GM04504 (cell line): ENCODE measurements at regions not wholly inside any gene's neighbourhood (a gene's known extent, or its start where the extent isn't known, plus 50 kb on each side); places are given as distances from the start of the nearest gene placed in this dataset.
"Not testable (repeated sequence)": the region's sequence is repeated elsewhere in the genome, so short reads cannot be mapped to it uniquely, and the experiment has no call there.

ENCODE experiments used
- DNase-seq: peaks from one replicate; pipeline ENCODE4 v3.0.0-alpha.2; 2012; ENCODE audit warnings: low read depth

DNA sequence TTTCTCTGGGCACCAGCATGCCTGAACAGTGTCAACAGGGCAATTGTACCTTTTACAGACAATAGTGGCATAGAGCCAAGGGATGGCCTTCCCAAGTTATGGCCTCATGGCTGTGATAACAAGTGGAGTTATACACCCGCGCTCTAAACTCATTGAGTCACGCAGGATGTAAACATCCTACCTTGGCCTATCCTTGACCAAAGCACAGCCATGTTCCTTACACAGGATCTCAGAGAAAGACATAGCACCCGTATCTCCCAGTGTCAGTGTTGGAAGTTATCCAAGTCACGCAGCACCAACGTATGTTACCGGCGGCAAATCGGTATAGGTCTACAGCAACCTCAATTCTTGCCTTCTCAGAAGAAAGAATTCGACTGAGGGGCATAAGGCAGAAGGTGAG lies 1654.9 kb upstream of the LRRTM3 start:
- DNase-seq: no peak

DNA sequence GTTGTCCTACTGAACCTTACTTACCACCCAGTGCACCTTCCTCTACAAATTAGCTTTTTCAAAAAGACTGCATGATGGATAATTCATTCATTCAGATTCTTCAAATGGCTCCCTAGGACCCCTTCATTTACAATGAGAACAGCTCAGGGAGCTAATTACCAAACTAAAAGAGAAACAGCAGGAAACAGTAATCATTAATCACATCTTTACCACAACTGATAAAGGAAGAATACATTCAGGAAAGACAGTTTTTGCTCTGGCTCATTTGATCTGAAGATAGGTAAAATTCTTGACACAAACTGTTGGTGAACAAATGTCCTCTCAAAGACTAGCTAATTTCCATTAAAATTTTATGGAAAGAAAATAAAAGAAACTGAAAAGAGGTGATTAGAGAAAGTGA lies 1652.7 kb upstream of the LRRTM3 start:
- DNase-seq: no peak

DNA sequence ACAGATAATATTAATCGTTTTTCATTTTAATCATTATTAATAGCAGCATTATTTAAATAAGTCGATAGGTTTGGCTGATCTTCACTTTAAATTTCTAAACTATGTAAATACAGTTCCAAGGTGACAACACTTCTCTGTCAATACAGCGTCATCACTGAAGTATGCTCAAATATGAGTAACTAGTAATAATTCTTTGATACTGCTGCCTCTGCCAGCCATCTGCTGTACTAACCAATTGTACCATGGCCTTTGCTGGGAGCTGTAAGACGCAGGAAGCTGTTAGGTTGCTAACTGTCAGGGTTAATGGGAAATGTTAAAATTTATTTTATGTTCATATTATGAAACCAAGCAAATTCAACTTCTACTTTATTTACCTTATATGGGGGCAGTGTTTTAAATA lies 1650.5 kb upstream of the LRRTM3 start:
- DNase-seq: no peak

DNA sequence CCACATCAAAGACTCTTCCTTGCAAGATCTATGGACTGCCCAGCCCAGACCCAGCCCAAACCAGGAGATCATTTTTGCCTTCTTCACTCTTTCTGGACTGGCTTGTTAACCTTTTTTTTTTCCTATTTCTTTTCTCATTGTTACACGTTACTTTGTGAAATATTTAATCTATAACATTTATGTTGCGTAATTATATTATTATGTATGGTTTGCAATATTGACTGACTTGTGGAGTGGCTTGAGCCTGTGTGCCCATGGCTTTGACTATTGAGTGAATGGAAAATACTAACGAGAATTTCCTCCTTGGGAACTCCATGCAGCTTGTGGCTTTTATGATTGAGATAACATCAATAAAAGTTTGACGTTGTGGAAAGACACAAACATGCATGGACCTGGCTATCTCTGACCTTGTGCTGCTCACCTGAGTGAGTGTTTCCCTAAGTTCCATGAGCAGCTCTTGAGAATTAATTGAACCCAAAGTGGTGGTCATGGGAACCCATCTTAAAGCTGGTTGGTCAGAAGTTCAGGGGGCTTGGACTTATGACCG lies 1641.3 kb upstream of the LRRTM3 start:
- no peak for DNase-seq

DNA sequence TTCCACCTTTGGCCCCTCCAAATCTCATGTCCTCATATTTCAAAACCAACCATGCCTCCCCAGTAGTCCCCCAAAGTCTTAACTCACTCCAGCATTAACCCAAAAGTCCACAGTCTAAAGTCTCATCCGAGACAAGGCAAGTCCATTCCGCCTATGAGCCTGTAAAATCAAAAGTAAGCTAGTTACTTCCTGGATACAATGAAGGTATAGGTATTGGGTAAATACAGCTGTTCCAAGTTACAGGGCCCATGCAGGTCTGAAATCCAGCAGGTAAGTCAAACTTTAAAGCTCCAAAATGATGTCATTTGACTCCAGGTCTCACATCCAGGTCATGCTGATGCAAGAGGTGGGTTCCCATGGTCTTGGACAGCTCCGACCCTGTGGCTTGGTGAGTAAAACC lies 1640.1 kb upstream of the LRRTM3 start:
- not testable (repeated sequence) for DNase-seq

DNA sequence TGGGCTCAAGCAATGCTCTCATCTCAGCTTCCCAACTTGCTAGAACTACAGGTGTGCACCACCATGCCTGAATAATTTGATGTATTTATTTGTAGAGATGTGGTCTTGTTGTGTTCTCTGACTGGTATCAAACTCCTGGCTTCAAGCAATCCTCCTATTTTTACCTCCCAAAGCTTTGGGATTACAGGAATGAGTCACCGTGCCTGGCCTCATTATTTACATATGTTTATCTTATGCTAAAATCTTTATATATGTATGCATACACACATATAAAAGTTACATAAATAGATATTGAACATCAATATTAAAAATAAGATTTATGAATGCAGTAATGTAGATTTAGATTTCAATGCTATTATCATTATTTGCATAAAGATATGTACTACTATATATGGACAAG lies 1634.5 kb upstream of the LRRTM3 start:
- DNase-seq: no peak

DNA sequence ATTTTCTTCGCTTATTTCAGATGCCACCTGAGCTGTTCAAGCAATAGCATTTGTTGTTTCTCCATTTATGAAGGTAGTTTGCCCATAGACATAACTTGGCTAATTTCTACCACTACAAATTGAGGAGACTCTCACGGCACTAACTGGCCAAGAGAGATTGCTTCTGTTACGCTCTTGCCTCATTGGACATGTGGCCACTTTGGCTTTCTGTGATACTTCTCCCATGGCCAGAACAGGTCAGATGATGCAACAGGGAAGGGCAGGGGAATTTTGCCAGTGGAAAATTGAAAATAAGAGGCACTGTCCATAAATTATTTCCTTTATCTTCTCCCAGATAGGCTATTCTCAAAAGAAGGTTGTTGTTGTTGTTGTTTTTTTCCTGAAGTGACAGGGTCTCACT lies 1633.3 kb upstream of the LRRTM3 start:
- DNase-seq: no peak

DNA sequence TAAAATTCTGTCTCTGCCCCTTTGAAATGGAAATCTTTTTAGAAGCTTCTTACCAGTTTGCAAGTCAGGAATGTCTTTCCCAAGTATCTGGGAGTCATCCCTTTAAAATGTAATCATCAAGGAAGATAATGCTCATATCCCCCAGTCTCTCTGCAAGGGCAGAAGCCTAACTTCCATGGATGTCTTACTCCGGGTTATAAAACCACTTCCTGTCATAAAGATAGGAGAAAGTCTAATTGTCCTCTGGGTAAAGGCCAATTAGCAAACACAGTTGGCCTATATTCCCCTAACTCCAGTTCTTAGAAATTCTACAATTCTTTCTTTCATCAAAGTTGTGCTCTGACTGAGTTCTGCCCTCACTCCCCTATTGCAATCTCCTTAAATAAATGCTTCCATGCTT lies 1631.5 kb upstream of the LRRTM3 start:
- peak; percentile 11 for DNase-seq

DNA sequence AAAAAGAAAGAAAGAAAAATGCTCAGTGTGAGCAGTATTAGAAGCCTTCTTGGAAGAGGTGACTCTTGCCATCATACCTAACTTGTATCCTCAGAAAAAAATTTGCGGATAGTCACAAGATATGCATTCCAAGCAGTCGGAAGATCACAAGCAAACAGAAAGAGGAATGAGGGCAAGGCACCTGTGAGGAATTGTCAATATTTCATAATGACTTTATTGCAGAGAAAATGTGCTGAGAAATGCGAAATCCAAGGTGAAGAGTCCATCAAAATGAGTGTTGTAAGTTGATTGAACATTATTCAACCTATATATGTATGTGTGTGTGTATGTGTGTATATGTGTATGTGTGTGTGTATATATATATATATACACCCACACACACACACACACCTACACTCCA lies 1624.7 kb upstream of the LRRTM3 start:
- DNase-seq: no peak

DNA sequence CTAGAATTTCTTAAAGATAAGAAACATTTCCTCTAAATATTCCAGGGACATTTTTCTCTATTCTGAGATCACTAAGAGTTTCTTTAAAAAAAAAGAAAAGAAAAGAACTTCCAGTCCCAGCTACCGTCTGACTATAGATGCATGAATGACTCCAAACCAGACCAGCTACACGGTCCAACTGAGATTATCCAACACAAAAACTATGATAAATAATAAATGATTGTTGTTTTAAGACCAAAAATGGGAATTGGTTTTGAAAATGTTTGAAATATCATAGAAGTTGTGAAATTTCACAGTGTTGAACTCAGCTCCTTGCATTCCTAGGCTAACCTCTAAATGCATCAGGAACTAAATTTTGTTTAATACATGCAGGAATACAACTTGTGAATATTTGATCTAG lies 1619.6 kb upstream of the LRRTM3 start:
- no peak for DNase-seq

DNA sequence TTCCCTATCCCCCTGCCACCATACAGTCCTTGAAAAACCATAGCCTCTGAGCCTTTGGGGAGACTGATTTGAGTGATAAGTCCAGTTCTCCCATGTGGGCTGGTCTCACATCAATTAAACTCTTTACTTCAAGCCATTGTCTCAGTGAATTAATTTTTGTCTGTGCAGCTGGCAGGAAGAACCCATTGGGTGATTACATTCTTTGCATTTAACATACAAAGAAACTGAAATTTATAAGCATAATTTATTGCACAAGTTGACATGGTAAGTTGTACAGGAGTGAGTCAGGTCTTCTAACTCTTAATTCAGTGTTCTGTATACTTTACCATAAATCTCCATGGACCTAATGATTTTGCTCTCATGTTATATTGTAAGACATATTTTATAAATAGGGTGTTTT lies 1613.0 kb upstream of the LRRTM3 start:
- DNase-seq: peak; percentile 10

DNA sequence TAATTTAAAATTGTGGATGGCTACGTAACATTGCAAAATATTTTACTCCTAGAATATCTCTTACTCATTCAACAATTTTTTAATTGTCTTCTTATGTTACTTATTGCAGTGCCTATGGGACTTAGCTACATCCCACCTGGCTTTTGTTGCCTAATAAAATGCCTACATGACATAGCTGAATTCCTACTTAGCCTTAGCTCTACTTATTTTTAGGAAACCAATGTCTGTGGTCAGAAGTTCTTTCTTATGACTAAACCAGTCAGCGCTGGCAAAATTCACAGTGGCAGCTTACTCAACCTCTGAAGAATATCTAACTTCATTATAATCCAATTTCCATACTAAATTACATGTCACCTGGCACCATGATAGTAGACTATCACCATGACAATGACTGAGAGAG lies 1612.4 kb upstream of the LRRTM3 start:
- DNase-seq: peak; percentile 50

DNA sequence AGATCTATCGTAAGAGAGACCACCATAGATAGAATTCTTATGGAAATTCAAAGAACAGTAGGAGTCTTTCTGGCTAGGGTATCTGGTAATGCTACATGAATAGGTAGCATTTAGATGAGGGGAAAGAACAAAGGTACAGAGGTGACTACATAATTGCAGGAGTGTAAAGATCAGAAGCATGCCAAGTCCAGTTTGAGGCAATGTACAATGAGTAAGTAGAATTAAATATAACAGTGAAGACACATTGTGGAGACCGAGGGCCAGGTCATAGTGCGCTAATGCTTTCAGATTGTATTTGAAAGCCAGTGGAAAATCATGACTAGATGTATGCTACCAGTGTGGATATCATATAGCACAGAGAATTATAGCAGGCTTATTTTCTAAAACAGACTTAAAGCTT lies 1611.6 kb upstream of the LRRTM3 start:
- no peak for DNase-seq

DNA sequence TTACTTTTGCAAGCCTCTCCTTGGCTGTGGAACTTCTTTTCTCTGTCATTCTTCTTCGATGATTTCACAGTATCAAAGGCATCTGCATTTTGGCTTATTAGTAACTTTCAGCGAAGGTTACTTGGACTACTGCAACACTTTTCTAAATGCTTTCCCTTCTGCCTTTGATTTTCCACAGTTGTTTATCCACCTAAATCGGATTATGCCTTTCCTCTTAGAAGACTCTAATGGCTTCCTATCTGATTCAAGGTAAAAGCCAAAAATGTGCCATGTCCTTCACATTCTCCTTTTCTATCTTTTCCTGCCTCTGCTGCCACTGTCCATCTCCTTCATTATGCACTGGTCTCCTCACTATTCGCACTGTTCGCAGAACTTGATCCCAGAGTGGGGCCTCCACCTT lies 1606.3 kb upstream of the LRRTM3 start:
- DNase-seq: no peak

DNA sequence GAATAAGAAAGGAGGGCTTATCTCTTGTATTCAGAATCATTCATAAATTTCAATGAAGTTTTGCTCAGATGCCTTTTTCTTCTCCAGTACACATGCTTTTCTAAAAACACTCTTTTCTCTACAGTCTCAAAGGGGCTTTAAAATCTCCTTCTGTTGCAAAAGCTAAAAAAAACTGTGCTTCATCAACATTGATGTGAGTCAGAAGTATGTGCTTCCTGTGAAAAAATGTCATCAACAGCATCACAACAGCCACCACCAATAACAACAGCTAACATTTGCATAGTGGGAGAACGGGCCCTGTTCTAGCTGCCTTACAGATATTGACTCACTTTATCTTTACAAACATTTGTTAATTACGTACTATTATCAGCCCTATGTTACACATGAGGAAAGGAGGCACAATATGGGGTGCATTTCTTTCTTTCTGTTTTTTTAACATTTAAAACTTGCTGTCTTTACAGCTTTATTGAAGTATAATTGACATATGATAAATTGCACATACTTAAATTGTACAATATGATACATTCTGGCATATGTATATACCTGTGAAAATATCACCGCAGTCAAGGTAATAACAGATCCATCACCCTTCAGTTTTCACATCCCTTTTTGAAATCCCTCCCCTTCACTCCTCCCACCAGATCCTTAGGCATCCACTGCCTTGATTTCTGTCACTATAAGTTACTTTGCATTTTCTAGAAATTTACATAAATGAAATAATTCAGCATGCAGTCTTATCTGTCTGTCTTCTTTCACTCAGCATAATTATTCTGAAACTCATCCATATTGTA lies 1605.4 kb upstream of the LRRTM3 start:
- no peak for DNase-seq

DNA sequence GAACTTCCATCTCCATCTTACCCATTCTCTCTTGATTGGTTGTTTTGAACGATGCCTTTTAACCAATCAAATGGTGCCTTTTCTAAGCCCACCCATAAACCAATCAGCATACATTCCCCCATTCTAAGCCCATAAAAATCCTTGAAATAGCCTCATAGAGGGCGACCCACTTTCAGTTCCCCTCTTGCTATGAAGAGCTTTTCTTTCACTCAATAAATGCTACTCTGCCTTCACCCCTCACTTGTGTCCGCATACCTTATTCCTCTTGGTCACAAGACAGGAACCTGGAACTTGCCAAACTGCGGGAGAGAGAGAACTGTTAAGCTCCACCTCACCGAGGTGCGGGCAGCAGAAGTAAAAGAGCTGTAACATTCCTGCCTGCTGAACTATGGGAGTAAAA lies 1602.0 kb upstream of the LRRTM3 start:
- DNase-seq: no peak

DNA sequence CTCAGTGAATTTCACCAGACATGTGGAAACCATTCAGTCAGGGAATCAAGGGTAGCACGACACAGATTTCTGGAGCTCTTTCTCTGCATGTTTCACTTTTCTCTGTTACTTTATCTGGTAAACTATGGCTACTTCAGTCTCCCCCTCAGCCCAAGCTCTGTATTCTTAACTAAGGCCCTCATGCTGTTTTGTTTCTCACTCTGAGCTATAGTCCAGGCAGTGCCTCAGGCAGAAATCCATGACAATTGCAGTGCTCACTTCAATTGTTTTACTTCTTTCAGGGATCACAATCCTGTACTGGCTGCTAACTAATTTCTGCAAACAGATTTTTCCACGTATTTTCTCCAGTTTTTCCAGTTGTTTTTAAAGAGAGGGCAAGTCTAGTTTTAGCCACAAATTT lies 1599.9 kb upstream of the LRRTM3 start:
- DNase-seq: no peak

DNA sequence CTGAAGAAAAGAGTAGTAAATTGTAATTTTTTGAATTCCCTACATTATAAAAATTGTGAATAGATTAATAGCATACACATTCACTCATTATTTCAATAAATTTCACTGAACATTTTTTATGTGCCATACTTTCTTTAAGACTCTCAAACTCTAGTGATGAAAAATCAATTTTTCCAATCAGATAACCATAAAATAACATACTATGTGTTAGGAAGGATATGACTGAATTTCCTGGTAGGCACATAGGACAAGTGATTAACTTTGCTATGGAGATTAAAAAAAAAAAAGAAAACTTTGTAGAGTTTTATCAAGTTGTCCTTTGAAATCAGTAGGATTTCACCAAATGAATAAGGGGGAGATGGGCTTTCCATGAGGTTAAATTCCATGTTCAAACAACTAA lies 1597.3 kb upstream of the LRRTM3 start:
- DNase-seq: no peak

DNA sequence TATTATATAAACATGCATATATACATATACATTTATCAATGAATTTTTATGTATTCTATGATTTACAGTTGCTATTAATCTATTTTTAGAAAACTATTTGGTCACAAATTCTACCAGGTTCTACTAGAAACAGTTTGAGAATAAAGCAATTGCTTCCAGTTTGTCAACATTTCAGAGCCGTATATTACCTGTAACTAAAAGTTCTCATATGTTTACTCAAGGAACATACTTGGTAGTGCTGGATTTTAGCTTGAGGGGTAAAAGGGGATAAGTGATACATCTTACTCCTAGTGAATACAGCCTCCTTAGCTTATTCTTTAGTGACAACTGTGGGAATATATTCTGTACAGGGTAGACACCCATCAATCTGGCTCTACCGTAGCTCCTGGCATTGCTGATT lies 1590.5 kb upstream of the LRRTM3 start:
- DNase-seq: no peak

DNA sequence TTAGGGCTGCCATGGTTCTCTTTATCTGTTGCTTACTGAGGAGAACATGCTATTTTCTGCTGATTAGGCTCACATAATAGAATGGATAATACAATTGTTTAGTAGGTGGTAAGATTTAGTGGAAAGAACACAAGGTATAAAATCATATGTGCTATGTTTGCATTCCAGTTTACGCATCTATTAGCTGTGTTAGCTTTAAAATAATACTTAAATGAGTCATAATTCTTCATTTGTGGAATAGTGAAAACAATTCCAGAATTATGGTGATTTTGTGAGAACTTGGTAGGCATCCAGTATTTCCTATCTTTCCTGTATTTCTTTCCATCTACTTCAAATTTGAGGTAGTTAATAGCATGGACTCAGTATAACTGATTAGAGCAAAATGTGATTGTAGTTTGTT lies 1585.5 kb upstream of the LRRTM3 start:
- no peak for DNase-seq

DNA sequence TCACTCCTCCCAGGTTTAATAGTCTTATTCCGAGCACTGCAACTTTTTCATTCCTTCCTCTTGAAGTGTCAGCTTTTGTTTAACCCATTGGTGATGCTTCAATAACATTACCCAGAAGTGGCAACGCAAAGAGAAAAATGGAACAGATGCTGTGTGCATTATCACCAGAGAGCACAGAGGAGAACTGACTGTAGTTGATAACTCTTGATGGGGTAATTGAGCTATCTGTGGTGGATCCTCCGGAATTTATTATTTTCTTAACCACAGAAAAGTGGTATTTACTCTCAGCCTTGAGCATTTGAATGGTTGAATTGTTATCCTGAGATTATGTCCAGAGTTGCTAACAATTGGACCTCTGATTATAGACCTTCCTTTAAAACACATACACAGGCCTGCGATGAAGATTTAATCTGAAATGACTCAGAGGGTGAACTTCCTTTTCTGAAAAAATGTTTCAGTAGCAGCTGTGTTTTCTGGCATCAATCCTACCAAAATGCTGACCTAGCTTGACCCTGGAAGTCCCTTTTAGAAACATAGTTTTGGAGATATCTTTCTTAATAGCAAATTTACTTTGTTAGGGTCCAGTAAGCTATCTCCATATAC lies 1584.4 kb upstream of the LRRTM3 start:
- peak; percentile 4 for DNase-seq

DNA sequence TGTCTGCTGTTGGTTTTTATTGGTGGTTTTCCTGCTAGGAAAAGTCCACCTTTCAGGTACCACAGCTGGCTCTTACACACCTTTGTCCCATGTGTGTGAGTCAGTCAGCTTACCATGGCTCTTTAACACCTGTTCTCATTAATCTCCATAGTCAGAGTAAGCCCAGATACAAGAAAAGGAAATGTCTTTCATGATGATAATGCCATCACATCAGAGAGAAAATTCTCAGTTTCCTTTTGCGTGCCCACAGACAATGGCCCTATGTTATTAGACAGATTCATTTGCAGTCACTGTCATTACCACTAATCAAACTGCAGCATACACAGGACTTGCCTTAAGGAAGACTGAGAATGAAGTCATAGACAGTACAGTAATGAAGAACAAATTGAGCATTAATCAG lies 1583.6 kb upstream of the LRRTM3 start:
- no peak for DNase-seq

DNA sequence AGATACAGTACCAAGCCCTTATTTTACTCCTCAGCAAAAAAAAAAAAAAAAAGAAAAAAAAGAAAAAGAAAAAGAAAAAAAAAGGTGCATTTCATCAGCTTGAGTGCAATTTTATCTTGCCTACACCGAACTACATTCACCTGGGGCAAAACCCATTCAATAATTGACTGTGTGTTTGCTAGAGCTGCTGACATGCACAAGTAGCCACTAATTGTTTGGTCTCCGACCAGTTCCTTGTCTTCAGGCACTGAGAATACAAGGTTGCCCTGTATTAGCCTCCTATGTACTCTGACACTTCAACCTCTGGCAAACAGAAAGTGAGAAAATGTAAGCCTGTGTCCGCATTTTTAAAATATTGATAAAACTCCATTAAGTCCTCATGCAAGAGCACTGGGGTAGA lies 1579.4 kb upstream of the LRRTM3 start:
- DNase-seq: no peak

DNA sequence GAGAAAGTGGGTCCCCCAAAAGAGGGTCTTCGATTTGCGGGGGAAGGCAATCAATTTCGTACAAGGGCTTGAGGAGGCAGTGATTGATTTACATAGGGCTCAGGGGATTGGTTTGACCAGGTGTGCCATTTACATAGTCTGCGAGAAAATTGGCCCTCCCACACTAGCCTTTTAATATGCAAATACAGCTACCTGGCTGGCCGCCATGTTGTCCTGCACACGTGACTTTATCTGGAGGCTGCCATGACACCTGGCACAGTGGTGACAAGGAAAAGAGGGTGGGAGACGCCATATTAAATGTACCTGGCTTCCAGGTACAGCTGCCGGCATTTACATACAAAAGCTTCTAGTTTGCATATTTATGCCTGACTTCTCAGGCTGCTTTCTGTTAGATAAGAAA lies 1577.2 kb upstream of the LRRTM3 start:
- DNase-seq: no peak
